Inferior parietal cortex (tissue), 1 donor: ENCODE measurements at regions not wholly inside any gene's neighbourhood (a gene's known extent, or its start where the extent isn't known, plus 50 kb on each side); places are given as distances from the start of the nearest gene placed in this dataset.
A peak's percentile ranks its signal among the peaks of the same experiment; 100 is the strongest.
"Not testable (repeated sequence)": the region's sequence is repeated elsewhere in the genome, so short reads cannot be mapped to it uniquely, and the experiment has no call there.

Experiments used
- DNase-seq: peaks from one replicate; pipeline ENCODE4 v3.0.0-alpha.2; 2016; ENCODE audit errors: extremely low spot score

DNA sequence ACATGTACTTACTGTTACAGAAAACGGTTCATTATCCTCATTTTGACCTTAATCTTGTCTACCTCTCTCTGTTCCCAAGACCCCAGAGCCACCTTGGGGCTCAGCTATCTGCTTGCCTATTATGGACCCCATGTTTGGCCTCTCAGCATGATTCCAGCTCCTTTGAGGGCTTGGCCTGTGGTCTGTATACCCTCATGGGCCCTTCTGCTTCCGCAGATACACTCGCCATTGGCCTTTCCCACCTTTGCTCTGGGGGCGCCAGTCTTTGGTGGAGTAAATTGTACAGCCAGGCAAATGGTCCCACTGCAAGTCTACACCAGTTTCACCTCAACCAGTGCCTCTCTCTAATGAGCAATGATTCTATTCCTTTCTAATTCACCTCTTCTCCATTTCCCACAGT, 109.2 kb upstream of the ZNF746 start:
- no peak for DNase-seq

DNA sequence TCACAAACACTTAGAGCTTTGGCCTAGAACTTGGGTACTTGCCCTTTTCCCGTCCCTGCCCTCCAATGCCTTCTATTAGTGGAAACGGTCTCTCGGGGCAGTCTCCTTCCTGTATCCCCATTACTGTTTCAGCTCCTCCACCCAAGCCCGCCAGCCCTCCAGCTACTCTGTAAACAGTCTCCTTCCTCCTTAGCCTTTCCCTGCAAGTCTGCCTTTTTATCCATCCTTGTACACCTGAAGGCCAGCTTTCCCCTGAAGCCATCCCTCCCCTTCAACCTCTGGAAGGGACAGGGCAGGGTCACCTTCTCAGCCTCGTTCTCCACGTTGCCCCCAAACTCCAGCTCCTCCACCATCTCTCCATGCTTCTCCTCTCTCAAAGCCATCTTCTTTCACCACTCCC, 108.1 kb upstream of the ZNF746 start:
- DNase-seq: no peak

DNA sequence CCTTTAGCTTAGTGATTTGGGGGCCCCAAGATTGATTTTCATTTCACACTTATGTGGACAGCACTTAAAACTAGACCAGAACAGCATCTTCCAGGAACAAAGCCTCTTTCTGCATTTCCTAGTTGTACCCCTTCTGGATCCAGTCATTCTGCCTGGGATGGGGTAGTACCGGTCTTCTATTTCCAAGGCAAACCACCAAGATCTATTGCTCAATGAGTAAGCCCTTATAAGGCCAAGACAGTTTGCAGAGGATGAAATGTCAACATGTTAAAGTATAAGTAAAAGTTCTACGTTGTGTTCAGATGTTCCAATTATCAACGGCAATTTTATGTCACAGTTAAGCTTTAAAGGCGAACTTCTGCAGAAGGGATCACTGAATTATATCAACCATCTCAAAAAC, 106.9 kb upstream of the ZNF746 start:
- no peak for DNase-seq

DNA sequence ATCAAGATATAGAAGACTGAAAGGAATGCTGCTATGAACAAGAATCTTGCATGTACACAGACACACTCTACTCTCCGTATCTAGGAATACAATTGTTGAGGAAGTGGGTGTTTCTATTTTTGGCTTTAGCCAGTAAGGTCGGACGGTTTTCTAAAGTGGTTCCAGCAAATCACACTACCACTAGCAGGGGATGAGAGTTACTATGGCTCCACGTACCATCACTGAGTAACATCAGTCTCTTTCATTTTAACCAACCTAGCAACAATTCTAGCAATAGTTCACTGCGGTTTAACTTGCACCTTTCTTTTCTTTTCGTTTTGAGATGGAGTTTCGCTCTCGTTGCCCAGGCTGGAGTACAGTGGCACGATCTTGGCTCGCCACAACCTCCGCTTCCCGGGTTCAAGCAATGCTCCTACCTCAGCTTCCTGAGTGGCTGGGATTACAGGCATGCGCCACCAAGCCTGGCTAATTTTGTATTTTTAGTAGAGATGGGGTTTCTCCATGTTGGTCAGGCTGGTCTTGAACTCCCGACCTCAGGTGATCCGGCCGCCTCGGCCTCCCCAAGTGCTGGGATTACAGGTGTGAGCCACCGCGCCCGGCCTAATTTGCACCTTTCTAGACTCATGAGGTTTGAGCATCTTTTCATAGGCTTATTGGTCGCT, 103.2 kb upstream of the ZNF746 start:
- DNase-seq: not testable (repeated sequence)

DNA sequence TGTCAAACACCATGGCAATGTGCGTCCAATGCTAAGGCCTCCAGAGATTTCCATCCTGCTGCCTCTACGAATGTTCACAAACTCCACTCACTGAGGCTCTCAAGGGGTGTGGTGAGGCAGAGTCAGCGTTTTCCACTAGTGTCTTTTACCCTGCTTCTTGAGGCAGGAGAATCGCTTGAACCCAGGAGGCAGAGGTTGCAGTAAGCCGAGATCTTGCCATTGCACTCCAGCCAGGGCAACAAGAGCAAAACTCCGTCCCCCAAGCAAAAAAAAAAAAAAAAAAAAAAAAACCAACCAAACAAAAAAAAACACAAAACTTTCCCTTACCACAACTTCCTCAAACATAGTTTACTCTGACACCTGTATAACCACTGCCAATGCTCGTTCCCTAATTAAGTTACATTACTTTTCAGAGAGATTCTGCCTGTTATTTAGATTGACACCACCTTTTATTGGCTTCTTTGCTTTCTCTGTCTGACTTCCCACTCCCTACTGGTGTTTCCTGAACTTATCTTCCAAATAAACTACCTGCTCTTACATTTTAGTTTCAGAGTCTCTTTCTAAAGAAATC, 102.1 kb upstream of the ZNF746 start:
- DNase-seq: no peak

DNA sequence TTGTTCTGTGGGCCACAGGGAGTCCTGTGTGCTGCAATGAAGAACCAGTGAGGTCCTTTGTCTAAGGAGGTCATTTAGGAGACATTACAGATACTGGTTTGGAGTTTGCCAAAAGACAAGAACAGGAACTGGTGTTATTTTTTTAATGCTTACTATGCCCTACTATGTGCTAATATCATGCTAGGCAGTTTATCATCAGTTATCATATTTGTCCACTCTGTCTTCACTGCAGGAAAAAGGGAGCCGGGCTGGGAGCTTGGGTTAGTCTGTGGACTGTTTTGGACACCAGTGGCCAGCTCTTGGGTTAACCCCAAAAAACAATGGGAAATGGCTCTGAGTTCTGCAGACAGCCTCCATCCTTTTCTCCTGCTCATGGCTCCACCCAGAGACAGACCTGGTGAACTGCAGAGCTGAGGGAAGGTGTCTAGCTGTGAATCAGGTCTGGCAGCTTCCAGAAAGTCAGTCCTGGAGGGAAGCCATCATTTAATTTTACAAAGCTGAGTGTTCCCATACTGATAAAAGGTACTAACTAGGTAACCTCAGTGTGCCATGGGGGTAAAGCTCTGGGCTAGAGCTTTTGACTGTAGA, 101.2 kb upstream of the ZNF746 start:
- peak; percentile 11 for DNase-seq

DNA sequence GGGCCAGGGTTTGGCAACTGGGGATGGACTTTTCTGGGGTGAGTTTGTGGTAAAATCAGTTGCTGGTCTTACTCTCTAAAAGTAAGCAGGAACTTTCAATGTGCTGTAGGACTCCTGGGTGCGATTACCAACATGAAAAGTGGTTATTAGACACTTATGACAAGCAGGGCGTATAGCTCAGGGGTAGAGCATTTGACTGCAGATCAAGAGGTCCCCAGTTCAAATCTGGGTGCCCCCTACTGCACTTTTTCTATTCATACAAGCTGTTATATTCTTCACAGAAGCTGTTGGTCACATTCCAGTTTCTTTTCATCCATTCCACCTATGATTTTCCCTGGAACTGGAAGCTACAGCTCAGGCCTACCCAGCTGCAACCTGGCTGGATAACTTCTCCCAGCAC, 100.2 kb upstream of the ZNF746 start:
- DNase-seq: not testable (repeated sequence)

DNA sequence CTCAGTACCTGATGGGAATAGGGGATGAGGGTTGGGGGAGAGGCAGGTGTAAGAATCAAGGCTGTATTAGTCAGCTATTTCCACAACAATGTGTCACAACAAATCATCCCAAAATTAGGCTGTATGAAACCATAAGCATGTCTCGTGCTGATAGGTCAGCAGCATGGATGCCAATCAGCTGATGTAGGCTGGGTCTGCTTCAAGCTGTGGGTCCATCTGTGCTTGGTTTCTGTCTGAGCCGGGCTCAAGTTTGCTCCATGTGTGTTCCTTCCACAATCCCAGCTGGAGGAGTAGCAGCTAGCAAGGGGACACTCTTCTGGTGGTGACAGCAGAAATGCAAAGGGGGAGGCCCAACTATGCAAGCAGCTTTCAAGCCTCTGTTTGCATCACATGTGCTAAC, 97.9 kb upstream of the ZNF746 start:
- no peak for DNase-seq

DNA sequence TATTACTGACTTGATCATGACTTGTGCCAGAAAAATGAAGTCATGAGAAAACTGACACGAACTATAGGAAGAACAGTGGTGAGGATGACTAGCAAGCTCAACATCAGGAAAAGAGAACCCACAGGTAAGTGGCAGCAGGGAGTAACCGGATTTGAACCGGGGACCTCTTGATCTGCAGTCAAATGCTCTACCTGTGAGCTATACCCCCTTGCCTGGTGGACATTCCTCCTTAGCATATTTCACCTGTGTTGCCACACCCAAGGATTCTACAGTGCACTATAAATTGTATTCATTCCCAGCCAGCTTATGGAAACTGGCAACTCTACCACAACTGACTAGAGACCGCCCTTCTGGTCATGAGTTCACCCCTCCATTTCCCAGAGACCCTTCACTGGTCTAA, 97.5 kb upstream of the ZNF746 start:
- no peak for DNase-seq

DNA sequence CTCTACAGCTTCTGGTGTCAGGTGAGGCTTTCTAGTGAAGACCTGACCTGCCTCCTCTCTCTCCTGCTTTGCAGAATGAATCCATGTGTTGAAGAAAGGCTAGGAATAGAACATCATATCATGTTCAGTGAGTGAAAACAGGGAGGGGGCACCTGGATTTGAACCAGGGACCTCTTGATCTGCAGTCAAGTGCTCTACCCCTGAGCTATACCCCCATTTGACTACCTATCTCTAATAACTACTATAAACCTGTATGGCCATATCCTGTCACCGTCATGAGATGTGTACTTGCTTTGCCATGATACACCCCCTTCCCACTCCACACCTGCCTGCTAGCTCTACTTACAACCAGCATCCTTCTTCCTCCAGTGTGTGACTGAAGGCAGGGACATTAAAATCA, 91.3 kb upstream of the ZNF746 start:
- DNase-seq: no peak

DNA sequence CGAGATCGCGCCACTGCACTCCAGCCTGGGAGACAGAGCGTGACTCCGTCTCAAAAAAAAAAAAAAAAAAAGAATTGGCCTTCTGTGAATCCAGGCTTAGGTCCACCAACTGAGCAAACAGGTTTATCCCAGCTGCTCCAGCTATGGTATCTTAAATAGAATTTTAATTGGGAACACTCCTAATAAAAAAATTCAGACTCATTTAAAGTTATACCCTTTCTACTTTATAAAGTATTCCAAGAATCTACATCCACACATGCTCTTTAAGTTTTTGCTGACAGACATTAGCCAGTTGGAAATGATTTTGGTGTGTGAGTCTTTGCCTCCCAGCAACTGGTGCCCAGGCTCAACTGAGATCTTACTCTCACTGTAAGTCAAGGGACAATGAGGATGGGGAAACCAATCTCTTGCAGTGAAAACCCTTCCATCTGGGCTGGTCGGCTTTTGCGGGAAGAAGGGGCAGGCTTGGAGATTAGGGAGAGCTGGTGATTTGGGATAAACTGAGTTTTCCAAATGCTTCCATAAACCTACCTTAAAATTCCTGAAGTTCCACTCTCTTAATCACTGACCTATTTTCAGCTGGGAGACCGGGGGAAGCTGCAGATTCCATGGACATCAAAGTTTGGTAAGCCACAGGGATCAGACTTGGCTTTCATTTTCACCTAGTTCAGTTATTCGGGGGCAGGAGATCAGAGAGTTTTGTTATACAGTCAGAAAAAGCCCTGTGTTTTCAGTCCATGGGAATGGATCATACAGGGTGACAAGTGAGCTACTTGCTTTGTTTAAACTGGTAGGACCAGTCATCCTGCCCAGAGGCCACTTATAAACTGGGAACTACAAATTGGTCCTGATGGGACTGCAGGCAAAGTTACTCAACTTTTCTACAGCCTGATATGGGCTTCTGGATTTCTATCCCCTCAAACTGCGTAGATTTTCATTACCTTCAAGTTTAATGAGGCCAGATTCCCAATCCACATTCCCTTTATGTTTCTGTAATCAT, 89.3 kb upstream of the ZNF746 start:
- DNase-seq: no peak

DNA sequence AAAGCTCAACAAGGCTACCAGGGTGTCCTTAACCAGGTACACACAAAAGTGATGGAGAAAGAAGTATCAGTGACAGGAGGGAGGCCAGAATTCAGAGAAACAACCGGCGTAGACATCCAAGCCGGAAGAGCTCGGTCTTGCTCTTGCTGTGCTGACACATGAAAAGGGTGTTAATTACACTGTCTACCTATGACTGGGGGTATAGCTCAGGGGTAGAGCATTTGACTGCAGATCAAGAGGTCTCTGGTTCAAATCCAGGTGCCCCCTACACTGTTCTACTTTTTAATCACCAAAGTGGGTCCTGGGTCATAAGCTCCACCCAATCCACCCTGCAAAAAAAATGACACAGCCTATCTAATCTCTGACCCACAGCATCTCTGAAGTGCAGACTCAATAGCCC, 86.9 kb upstream of the ZNF746 start:
- no peak for DNase-seq

DNA sequence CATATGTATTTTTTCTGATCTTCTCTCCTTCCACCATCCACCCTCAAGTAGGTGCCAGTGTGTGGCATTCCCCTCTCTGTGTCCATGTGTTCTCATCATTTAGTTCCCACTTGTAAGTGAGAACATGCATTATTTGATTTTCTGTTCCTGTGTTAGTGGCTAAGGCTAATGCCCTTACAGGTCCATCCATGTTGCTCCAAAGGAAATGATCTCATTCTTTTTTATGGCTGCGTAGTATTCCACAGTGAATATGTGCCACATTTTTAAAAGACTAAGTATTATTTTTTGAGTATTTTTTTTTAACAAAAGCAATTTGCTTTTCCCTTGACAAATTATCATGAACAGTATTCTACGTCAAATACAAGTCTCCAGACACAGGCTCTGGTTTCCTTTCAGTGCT, 86.4 kb upstream of the ZNF746 start:
- no peak for DNase-seq

DNA sequence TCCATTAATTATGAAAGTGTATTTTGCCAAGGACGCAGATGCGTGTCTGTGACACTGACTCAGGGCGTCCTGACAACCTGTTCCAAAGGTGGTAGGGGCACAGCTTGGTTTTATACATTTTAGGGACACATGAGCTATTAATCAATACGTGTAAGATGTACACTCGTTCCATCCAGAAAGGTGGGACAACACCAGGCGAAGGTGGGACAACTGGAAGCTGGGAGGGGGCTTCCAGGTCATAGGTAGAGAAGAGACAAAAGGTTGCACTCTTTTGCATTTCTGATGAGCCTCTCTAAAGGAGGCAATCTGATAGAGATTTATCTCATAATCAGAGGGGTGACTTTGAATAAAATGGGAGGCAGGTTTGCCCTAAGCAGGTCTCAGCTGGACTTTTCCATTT, 82.7 kb upstream of the ZNF746 start:
- DNase-seq: no peak

DNA sequence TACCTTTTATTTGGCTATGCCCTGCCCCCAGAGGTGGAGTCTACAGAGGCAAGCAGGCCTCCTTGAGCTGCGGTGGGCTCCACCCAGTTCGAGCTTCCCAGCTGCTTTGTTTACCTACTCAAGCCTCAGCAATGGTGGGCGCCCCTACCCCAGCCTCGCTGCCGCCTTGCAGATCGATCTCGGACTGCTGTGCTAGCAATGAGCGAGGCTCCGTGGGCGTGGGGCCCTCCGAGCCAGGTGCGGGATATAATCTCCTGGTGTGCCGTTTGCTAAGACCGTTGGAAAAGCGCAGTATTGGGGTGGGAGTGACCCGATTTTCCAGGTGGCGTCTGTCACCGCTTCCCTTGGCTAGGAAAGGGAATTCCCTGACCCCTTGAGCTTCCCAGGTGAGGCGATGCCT, 81.8 kb upstream of the ZNF746 start:
- not testable (repeated sequence) for DNase-seq

DNA sequence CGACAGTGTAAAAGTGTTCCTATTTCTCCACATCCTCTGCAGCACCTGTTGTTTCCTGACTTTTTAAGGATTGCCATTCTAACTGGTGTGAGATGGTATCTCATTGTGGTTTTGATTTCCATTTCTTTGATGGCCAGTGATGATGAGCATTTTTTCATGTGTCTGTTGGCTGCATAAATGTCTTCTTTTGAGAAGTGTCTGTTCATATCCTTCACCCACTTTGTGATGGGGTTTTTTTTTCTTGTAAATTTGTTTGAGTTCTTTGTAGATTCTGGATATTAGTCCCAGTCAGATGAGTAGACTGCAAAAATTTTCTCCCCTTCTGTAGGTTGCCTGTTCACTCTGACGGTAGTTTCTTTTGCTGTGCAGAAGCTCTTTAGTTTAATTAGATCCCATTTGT, 76.8 kb upstream of the ZNF746 start:
- not testable (repeated sequence) for DNase-seq

DNA sequence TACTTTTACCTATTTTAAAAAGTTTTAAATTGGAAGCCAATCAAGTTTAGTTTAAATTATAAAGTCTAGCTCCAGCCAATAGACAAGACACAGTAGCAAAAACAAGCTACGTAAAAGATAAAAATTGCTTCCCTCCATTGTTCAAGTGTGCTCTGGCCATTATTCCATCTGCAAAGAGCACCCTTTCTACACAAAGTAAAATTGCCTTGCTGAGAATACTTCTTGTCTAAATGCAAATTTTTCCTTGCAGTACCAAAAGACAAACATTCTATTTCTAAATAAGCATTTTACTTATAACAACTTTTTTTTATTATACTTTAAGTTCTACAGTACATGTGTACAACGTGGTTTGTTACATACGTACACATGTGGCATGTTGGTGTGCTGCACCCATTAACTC, 75.9 kb upstream of the ZNF746 start:
- no peak for DNase-seq

DNA sequence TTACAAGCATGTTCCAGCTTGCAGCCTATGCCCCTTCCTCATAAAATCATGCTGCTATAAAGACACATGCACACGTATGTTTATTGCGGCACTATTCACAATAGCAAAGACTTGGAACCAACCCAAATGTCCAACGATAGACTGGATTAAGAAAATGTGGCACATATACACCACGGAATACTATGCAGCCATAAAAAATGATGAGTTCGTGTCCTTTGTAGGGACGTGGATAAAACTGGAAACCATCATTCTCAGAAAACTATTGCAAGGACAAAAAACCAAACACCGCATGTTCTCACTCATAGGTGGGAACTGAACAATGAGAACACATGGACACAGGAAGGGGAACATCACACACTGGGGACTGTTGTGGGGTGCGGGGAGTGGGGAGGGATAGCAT, 75.3 kb upstream of the ZNF746 start:
- not testable (repeated sequence) for DNase-seq

DNA sequence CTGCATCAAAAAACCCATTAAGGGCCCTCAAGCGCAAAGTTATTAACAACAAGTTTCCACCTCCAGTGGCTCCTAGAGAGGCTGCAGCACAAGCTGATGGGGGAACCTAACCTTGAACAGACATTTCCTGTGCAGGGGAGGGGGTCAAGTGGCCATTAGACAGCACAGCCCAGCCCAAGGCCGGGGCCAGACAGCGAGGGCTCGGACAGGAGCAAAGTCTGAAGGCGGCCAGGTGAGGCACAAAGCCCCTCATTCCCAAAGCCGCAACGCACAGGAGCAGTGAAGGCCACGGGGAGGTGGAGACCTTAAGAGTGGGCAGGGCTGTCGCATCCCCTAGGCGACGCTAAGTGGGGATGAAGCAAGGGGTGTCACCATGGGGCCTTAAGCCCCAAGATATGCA, 73.2 kb upstream of the ZNF746 start:
- no peak for DNase-seq

DNA sequence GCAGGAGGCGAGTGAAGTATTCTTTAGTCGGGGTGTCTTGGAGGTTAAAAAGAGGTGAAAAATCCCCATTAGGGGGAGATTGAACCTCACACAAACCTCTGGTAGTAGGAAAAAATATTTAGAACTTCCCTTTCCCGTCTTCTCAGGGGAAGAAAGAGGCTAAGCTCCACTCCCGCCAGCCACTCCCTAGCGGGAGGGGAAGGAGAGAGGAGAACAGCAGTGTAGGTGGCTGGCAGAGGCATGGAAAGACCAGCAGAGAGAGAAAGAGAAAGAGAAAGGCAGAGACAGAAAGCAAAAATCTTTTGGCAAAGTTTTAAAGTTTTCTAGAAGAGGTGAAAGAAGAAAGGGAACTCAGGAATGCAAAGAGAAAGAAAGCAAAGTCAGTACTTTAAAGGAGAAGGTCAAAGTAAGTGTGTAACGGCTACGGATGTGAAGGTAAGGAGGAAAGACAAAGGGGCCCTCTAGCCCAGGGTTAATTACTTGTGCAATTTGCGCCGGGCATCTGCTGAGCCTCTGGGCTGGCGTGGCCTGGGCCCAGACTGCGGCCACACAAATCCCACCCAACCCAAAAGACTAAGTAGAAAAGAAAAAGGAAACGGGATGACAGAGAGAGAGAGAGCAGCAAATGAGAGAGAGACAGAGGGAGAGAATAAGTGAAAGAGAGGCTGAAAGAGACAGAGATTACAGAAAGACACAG, 72.3 kb upstream of the ZNF746 start:
- no peak for DNase-seq

DNA sequence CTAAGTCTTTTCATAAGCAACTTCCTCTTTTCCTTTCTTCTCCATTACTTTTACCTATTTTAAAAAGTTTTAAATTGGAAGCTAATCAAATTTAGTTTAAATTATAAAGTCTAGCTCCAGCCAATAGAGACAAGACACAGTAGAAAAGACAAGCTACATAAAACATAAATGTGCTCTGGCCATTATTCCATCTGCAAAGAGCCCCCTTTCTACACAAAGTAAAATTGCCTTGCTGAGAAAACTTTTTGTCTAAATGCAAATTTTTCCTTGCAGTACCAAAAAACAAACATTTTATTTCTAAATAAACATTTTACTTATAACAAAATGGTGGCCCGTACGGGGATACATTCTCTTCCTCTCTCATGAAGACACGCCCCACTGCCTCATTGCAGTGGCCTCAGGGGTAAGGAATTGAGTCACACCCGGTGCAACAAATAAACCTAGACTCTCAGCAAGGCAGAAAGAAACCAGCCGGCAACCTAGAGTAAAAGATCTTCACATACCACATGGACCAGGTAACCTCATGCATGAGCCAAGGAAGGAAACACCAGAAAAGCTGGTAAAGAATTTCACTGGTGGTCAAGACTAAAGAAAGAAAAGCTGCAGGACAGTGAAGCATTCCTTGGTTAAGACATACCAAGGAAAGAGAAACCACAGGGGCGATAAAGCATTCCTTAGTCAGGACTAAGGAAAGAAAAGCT, 71.6 kb upstream of the ZNF746 start:
- no peak for DNase-seq
